GM23248 (cell line): ENCODE measurements at regions not wholly inside any gene's neighbourhood (a gene's known extent, or its start where the extent isn't known, plus 50 kb on each side); places are given as distances from the start of the nearest gene placed in this dataset.

Experiments used
- DNase-seq: peaks from one replicate; pipeline ENCODE4 v3.0.0-alpha.2; 2015
- H2AFZ ChIP-seq: fragments of 200-600 bp; sonication (generic); 2 replicates; pipeline ENCODE4 v1.6.1; 2016; ENCODE audit warnings: antibody characterized with exemption
- H3F3A ChIP-seq: fragments of 200-600 bp; sonication (generic); 2 replicates; pipeline ENCODE4 v1.6.1; 2016; ENCODE audit warnings: mild to moderate bottlenecking, antibody characterized with exemption, mixed run types; ENCODE audit not compliant: insufficient read depth
- H3K27ac ChIP-seq: fragments of 200-600 bp; sonication (generic); 2 replicates; pipeline ENCODE4 v1.5.1; 2016; ENCODE audit warnings: mild to moderate bottlenecking
- H3K27me3 ChIP-seq: fragments of 200-600 bp; sonication (generic); replicated peaks from 2 replicates; pipeline ENCODE4 v1.6.1; 2016; ENCODE audit warnings: mild to moderate bottlenecking; ENCODE audit not compliant: insufficient read depth
- H3K36me3 ChIP-seq: fragments of 200-600 bp; sonication (generic); 2 replicates; pipeline ENCODE4 v1.6.1; 2016; ENCODE audit warnings: low read depth, mild to moderate bottlenecking
- H3K4me1 ChIP-seq: fragments of 200-600 bp; sonication (generic); 2 replicates; pipeline ENCODE4 v1.6.1; 2016; ENCODE audit warnings: mild to moderate bottlenecking; ENCODE audit not compliant: insufficient read depth
- H3K4me2 ChIP-seq: fragments of 200-600 bp; sonication (generic); one replicate; pipeline ENCODE4 v1.6.1; 2016; ENCODE audit warnings: mild to moderate bottlenecking; ENCODE audit not compliant: unreplicated experiment
- H3K4me3 ChIP-seq: fragments of 200-600 bp; sonication (generic); 2 replicates; pipeline ENCODE4 v1.5.1; 2016; ENCODE audit warnings: mild to moderate bottlenecking
- H3K79me2 ChIP-seq: fragments of 200-600 bp; sonication (generic); 2 replicates; pipeline ENCODE4 v1.6.1; 2016; ENCODE audit warnings: mild to moderate bottlenecking; ENCODE audit not compliant: insufficient read depth
- H3K9ac ChIP-seq: fragments of 200-600 bp; sonication (generic); 2 replicates; pipeline ENCODE4 v1.6.1; 2016; ENCODE audit warnings: mild to moderate bottlenecking
- H3K9me2 ChIP-seq: fragments of 200-600 bp; sonication (generic); 2 replicates; pipeline ENCODE4 v1.6.1; 2016; ENCODE audit warnings: mixed run types, mild to moderate bottlenecking, moderate library complexity; ENCODE audit not compliant: insufficient read depth
- H3K9me3 ChIP-seq: fragments of 200-600 bp; sonication (generic); one replicate; pipeline ENCODE4 v1.6.1; 2017; ENCODE audit warnings: low read depth
- H4K20me1 ChIP-seq: fragments of 200-600 bp; sonication (generic); 2 replicates; pipeline ENCODE4 v1.6.0; 2016; ENCODE audit not compliant: insufficient read depth
- EZH2 ChIP-seq: fragments of 200-600 bp; sonication (generic); IDR thresholded peaks from 2 replicates; pipeline ENCODE4 v1.6.1; 2018; ENCODE audit warnings: antibody characterized with exemption, mild to moderate bottlenecking; ENCODE audit not compliant: insufficient read depth, poor library complexity, severe bottlenecking
- EZH2phosphoT487 ChIP-seq: fragments of 200-600 bp; sonication (generic); IDR thresholded peaks from 2 replicates; pipeline ENCODE4 v1.6.1; 2018; ENCODE audit warnings: antibody characterized with exemption, moderate library complexity, mild to moderate bottlenecking, low read depth; ENCODE audit not compliant: insufficient read depth
- WGBS, 2 experiments: methylation state at CpG; one replicate each; pipeline ENCODE4 v1.1.6; 2015 to 2017; ENCODE audit warnings: low lambda C conversion rate in 2 of 2, low coverage in 1 of 2; ENCODE audit errors: missing lambda C conversion rate in 2 of 2; 5-methylcytosine and 5-hydroxymethylcytosine counted together
- in situ Hi-C: fragments of 300-500 bp; cut with MboI; formaldehyde crosslinking; loops from 2 replicates; pipeline ENCODE4 v1.15.0; 2020

DNA sequence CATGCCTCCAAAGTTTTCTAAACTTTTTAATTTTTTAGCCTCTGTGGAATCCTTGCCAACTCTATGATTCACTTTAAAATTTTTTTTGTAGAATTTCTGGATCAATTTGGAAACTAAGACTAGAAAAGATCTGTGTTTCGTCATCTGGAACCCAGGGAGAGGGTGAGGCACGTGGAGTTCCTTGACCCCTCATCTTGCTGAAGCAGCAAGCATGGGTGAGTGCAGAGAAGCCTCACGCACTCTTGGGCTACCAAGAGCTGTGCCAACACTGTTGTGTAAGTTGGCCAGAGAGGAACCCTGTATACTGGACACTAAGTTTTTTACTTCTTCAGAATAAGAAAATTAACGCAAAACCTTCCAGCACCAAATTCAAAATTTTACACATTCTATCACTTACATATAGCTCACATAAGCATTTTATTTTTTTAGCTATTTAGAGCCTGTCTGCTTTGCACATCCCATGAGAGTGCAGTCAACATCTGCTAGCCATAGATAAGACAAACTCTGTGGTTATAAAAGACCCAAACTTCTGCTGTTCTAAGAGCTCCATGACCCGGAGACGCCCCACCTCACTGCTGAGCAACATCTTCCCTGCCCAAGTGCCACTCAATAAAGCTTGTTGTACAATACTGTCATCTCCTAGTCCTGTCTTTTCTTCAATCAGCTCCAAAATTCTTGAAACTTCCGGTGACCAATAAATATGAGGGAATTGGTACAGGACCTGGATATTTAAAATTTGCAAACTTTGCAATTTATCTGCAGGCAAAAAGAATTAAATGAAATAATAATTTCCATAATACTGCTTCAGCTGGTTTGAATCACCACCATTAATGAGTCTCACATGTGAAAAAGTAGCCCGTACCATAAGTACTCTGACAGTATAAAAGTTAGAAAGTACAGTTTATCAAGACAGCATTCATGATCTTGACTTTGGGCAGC is 69.7 kb upstream of the ADCY2 start:
- Histone ChIP-seq H3K9ac (no peak overlapping the region), H3F3A (peaks cover 14% of the 10 kb centered on the region), H3K36me3 (no peaks in the 10 kb centered on the region), H2AFZ (no peak overlapping the region), H3K4me3 (no peak overlapping the region), H3K9me2 (no peaks in the 10 kb centered on the region), H3K27me3 (no peaks in the 10 kb centered on the region), H3K4me1 (peaks cover 14% of the 10 kb centered on the region), H3K27ac (no peak overlapping the region), H4K20me1 (no peaks in the 10 kb centered on the region), H3K4me2 (no peak overlapping the region), H3K79me2 (no peaks in the 10 kb centered on the region), H3K9me3 (no peaks in the 10 kb centered on the region)
- peak; percentile 65 for DNase-seq
- WGBS, 2 experiments: 25 to 30% methylated on average over 8 of the region's 8 CpGs
- in situ Hi-C loops: no loop called here
- TF ChIP-seq EZH2phosphoT487 (no peak), EZH2 (no peak)

DNA sequence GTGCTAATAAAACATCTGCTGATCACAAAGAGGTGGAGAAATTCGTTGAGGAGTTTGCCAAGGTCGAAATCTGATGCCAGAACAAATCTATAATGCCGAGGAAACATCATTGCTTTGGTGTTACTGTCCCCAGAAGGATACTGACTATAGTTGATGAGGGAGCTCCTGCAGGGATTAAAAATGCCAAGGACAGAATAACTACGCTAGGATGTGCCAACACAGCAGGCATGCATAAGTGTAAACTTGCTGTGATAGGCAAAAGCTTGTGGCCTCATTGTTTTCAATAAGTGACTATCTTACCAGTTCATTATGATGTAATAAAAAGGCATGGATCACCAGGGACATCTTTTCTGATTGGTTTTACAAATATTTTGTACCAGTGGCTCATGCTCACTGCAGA is 66.8 kb upstream of the ADCY2 start:
- Histone ChIP-seq H4K20me1 (no peaks in the 10 kb centered on the region), H3K9me2 (no peaks in the 10 kb centered on the region), H3K36me3 (no peaks in the 10 kb centered on the region), H3F3A (no peaks in the 10 kb centered on the region), H3K9me3 (no peaks in the 10 kb centered on the region), H3K9ac (no peak overlapping the region), H2AFZ (no peak overlapping the region), H3K27me3 (no peaks in the 10 kb centered on the region; the same call in 1 of the 2 replicates), H3K4me3 (no peak overlapping the region), H3K27ac (no peak overlapping the region), H3K79me2 (no peaks in the 10 kb centered on the region), H3K4me1 (no peaks in the 10 kb centered on the region), H3K4me2 (no peak overlapping the region)
- in situ Hi-C loops: no loop called here
- no peak for DNase-seq
- WGBS, 2 experiments: 9 to 13% methylated on average over 4 of the region's 4 CpGs
- TF ChIP-seq EZH2 (no peak), EZH2phosphoT487 (no peak)

DNA sequence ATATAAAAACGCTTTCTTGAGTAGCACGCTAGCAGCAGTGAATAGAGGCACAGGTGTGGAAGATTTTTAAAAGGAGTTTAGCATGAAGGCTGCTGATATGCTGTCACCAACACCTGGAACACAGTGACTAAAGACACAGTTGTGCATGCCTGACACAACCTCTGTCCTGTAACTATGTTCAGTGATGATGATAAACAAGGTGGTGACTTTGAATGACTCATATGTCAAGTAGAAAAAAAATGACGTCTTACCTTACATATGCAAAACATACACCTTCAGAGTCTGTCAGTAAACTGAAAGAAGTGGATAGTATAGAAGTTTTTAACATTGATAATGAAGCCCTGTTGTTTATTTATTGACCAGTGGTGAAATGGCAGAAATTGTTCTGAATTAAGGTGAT is 66.2 kb upstream of the ADCY2 start:
- no peaks in the 10 kb centered on the region for H3K79me2 ChIP-seq
- H3K4me2 ChIP-seq: no peak overlapping the region
- H3K9me2 ChIP-seq: no peaks in the 10 kb centered on the region
- H3F3A ChIP-seq: no peaks in the 10 kb centered on the region
- no peak overlapping the region for H3K4me3 ChIP-seq
- WGBS, 2 experiments: 64 to 77% methylated on average over 3 of the region's 3 CpGs
- no peaks in the 10 kb centered on the region for H4K20me1 ChIP-seq
- H3K9ac ChIP-seq: no peak overlapping the region
- no peak overlapping the region for H3K27ac ChIP-seq
- no peaks in the 10 kb centered on the region for H3K36me3 ChIP-seq
- no peaks in the 10 kb centered on the region; the same call in 1 of the 2 replicates for H3K27me3 ChIP-seq
- in situ Hi-C loops: no loop called here
- no peaks in the 10 kb centered on the region for H3K9me3 ChIP-seq
- DNase-seq: peak; percentile 14
- TF ChIP-seq EZH2phosphoT487: no peak
- TF ChIP-seq EZH2: no peak
- no peak overlapping the region for H2AFZ ChIP-seq
- no peaks in the 10 kb centered on the region for H3K4me1 ChIP-seq

DNA sequence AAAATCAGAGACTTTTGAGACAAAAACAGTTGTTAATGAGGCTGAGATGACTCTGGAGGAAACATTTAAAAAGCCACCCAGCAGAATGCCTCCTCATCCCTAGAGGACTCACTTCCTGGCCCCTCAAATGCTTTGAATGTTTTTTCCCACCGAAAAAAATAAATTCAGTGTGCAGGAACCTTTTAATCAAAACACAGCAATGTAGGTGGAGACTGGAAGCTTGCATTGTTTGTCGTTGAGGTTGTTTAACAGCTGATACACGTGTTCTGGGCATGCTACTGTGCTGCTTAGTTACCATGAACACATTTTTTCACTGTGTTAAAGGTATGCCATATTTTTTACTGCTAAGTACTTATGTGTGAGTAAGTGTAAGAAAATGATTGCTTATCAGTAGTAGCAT is 65.7 kb upstream of the ADCY2 start:
- WGBS, 2 experiments: 35% methylated on average over 3 of the region's 3 CpGs
- no peak overlapping the region for H3K27ac ChIP-seq
- no peak overlapping the region for H3K9ac ChIP-seq
- H3K79me2 ChIP-seq: no peaks in the 10 kb centered on the region
- TF ChIP-seq EZH2 (no peak), EZH2phosphoT487 (no peak)
- no peaks in the 10 kb centered on the region for H3K4me1 ChIP-seq
- H3K4me3 ChIP-seq: no peak overlapping the region
- DNase-seq: peak; percentile 10
- no peak overlapping the region for H2AFZ ChIP-seq
- in situ Hi-C loops: no loop called here
- no peaks in the 10 kb centered on the region for H4K20me1 ChIP-seq
- H3K27me3 ChIP-seq: no peaks in the 10 kb centered on the region; the same call in 1 of the 2 replicates
- H3K9me2 ChIP-seq: no peaks in the 10 kb centered on the region
- no peaks in the 10 kb centered on the region for H3K9me3 ChIP-seq
- H3F3A ChIP-seq: no peaks in the 10 kb centered on the region
- no peak overlapping the region for H3K4me2 ChIP-seq
- no peaks in the 10 kb centered on the region for H3K36me3 ChIP-seq
